AG09319 (cell line): ENCODE measurements at regions not wholly inside any gene's neighbourhood (a gene's known extent, or its start where the extent isn't known, plus 50 kb on each side); places are given as distances from the start of the nearest gene placed in this dataset.

Source experiments
- DNase-seq: peaks from one replicate; pipeline ENCODE4 v3.0.0-alpha.2; 2010; ENCODE audit warnings: low read depth; ENCODE audit errors: extremely low read depth
- CTCF ChIP-seq: IDR thresholded peaks from 2 replicates; pipeline ENCODE4 v1.5.1; 2011; ENCODE audit warnings: low read depth, mild to moderate bottlenecking, inconsistent platforms, low read length, moderate library complexity

- no peak for TF ChIP-seq CTCF
Observed at GRCh38 chr7:91767820-91768219, 112.7 kb downstream of the MTERF1 start.

GRCh38 chr7:91771394-91771793 lies 109.1 kb downstream of the MTERF1 start:
- no peak for TF ChIP-seq CTCF
- DNase-seq = no peak

More at GRCh38 chr7:91767820-91768219, 112.7 kb downstream of the MTERF1 start:
- DNase-seq = no peak

DNA sequence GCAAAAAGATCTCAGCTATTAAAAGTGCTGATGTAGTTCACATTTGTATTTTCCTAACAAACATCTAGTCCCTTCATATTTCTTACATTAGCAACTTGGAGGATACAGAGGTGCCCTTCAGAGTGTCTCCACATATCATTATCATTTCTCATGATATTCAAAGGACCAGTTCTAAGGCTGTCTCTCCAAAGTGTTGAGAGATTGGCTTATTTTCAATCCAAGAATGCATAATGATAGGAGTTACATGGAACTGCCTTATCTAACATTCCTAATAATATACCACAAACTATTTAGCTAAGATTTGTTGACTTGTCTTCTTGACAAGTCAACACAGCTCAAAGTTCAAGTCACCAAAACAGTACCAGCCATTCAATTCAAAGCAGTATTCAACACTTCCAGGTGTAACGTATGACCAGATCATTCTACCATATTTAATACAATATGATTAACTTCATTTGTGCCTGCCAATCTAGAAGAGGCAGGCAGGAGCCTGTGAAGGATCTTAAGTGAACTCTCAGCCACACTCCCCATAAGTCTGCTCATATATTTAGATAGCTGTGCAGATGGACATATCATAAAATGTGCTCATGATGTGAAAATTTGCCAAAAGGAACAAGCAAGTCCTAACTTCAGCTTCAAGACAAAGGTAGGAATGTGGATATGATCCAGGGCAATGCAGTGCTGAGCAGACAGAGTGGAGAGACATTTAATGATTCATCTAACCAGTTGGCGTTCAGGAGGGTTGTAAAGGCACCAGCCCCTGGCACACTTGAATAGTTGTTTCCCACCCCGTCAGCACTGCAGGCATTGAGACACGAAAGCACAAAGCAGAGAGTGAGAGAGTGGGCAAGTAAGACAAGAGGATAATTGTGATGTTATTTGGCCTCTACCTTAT lies 108.3 kb downstream of the MTERF1 start:
- no peak for DNase-seq
- TF ChIP-seq CTCF = no peak

DNA sequence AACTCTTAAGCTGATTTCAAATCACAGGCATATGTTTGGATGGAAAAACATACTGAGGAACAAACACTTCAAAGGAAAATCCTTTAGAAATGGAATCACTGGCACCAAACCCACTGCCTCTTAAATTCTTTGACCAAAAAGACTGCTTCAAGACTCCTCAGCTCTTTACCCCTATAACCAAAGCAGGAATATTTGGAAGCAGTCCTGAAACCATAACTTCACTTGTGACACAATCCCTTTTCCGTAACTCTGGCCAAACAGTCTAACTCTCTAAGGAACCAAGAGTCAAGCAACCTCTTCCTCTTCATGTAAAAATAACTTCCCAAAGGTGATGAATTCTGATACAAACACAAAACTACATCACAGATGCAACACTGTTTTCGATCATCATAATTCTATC lies 104.3 kb downstream of the MTERF1 start:
- no peak for TF ChIP-seq CTCF
- DNase-seq = no peak

- DNase-seq = no peak
- no peak for TF ChIP-seq CTCF
Observed at GRCh38 chr7:91777522-91777921, 103.0 kb downstream of the MTERF1 start.

GRCh38 chr7:91778416-91778815 lies 102.1 kb downstream of the MTERF1 start:
- DNase-seq = no peak
- TF ChIP-seq CTCF = no peak

DNA sequence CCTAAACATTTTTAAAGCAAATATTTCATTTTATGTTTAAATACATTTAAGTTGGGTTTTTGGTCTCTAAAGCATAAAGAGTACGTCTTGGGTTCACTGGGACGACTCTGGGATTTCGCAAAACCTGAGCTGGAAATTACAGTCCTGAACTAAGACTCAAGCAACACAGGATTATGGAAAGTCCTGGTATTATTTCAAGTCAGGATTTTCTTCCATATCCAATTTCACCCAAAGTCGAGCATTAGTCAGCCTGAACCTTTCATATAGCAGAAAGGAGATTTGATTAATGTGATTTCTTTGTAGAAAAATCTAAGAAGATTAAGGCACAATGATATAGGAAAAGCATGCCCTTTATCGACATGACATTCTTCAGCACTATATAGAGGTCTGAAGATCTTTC lies 100.0 kb downstream of the MTERF1 start:
- DNase-seq = no peak
- no peak for TF ChIP-seq CTCF
